ENCODE measurements at regions not wholly inside any gene's neighbourhood (a gene's known extent, or its start where the extent isn't known, plus 50 kb on each side); places are given as distances from the start of the nearest gene placed in this dataset.

DNA sequence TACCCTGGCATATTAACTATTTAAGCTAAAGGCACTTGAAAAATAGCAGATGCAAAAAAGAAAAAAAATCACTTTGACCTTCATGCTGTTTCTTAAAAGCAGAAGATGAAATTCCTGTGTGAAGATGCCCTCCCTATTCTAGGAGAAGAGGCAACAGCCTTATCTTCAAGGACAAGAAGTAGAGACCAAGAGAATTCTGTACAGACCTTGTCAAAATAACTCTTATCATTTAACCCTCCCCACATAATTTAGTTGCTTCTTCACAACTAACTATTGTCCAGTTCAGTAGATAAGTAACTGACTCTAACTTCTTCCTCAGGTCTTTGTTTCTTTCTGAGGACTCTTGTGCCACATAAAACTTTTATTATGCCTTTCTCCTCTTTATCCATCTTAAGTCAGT, 72.0 kb upstream of the MARCHF10 start:
- DNase-seq: no peak

GRCh38 chr17:62876673-62877405, 68.7 kb upstream of the MARCHF10 start:
- DNase-seq: no peak

DNA sequence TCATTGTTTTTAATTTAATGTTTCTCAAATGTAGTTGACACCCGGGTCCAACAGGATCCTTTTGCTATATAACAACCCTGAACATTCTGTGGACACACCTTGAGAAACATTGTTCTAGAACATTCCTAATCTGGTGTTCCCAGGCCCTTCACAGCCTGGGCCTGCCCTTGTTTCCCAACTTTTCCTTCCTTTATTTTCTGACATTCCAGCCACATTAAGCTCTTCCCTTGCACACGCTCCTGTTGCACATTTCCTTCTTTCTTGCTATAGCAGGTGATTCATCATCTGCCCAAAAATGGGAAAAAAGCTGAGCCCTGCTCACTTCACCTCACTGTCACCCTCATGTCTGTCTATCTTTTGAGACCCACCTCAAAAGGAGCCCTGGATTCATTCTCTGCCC, 67.9 kb upstream of the MARCHF10 start:
- DNase-seq: no peak

DNA sequence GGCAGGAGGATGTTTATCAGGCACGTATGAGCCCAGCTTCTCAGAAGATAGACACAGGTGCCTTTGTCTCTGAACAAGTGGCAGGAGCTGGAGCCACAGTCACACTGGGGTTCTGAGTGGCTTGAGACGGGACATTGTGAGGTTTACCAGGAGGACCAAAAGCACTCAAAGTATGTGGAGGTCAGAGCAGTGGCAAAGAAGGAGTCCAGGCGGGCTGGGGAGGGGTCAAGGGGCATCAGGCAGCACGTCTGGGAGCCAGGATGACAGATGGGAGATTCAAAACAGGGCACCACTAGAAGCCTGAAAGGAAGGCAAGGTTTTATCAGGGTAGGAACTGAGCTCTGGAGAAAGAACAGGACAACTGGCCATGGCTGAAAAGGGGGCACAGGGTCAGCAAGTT, 67.2 kb upstream of the MARCHF10 start:
- no peak for DNase-seq

DNA sequence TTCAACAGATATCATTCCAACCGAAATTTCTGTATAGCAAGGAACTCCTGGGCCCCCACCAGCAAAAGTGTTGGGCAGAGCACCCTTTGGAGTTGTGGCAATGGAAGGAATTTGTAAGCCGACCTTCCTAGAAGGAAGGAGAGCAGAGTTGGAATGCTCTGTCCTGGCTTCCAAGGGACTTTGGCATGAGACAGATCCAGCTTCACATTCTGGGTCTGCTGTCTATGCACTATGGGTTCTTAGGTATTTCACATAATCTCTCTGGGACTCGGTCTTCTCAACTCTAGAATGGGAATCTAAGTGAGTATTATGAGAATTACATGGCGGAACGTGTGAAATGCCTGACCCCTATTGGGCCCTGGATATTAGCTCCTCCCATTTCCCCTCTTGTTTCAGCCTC, 63.2 kb upstream of the MARCHF10 start:
- no peak for DNase-seq

GRCh38 chr17:62870552-62870971, 62.4 kb upstream of the MARCHF10 start:
- no peak for DNase-seq

GRCh38 chr17:62870030-62870541, 62.0 kb upstream of the MARCHF10 start:
- peak; percentile 82 to 88 for DNase-seq

DNA sequence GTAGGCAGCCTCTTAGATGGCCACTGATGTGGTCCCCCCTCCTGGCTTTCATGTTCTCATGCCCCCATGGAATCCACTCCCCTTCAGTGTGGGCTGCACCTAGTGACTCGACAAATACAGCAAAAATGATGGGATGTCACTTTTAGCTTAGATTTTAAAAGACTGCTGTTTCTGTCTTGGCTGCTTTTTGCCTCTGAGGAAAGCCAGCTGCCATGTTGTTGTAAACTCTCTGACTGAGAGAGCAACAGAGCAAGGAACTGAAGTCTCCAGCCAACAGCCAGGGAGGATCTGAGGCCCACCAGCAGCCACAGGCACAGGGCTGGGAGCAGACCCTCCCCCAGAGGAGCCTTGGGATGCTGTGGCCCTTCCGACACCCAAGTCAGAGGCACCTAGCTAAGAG, 60.6 kb upstream of the MARCHF10 start:
- no peak for DNase-seq

DNA sequence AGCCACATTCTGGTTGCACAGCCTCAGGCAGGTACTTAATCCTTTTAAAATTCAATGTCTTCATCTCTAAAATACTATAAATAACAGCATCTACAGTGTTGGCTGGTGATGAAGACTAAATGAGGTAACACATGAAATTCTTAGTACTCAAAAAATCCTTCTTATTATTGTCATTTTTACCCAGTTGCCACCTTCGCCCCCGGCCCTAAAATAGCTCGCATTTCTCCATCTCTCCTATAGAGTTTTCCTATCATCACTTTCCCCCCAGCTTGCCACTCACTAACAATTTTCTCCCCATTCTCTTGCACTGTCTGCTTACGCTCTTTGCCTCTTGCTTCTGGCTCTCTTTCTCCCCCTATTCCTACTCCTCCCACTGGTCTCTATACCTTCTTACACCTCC, 59.9 kb upstream of the MARCHF10 start:
- DNase-seq: no peak

- DNase-seq: no peak
Observed at GRCh38 chr17:62867303-62867702, 59.2 kb upstream of the MARCHF10 start.

DNA sequence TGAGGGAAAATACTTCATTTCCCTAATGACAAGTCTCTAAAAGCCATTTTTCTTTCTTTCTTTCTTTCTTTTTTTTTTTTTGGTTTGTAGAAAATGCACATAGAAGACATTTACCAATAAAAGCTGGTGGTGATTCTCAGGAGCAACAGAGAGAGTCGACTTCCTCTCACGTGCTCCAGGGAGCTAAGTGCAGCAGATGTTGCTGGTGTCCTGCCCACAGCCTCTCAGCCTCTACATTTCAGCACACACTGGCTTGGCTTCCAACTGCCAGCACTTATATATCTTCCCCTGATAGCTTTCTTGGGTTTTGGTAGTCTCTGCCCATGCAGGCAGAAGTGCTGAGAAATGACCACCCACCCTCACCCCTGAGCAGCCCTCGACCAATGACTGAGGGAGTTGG, 58.4 kb upstream of the MARCHF10 start:
- no peak for DNase-seq

DNA sequence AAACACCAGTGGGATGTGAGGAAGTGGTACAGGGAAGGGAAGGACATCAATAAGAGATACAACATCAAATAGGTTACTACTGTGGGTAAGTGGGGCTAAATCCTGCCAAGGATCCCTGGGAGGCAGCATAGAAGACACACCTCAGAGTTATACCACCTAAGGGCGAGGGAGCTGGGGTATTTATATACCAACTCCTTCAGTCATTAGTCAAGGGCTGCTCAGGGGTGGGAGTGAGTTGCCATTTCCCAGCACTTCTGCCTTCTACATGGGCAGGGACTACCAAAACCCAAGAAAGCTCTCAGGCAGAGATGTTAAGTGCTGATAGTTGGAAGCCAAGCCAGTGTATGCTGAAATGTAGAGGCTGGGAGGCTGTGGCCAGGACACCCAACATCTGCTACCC, 57.5 kb upstream of the MARCHF10 start:
- no peak for DNase-seq

GRCh38 chr17:62862251-62862650, 54.1 kb upstream of the MARCHF10 start:
- no peak for DNase-seq

DNA sequence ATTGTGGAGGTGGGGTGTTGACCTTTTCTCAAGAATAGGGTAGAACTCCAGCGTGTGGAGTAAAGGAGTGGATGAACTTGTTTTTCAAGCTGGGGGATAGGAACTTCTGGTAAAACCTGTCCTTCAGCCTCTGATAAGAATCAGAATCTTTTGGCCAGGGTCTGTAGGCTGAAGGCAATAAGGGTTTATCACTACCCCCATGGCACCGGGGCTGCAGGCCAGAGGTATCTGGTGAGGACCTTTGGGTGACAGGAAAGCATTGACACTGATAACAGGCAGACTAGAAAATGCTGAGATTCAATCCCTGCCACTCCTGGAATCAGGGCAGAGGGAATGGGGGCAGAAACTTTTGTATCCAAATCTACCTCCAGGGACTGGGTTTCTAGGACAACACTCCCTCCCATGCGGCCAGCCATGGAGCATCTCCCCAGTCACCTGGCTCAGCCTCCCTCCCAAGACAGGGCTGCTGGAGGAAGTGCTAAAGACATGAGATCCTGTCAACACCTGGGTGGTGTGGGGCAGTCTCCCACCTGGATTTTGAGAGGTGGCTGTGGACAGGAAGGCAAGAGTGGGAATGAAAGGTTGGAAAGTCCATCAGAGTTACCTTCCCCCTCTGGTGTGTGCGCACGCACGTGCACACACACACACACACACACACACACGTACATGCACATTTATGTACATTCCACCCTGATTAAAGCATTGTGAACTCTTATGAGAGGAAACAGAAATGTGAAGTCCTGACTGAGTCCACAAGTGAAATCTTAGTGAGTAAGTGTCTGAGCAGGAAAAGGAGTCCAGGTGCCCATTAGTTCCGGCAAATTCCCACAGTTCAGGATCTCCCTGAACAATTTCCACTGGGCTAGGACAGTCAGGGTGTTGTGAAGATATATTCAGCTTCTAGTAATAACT, 53.1 kb upstream of the MARCHF10 start:
- DNase-seq: no peak

- no peak for DNase-seq
Observed at GRCh38 chr17:62859146-62859545, 51.0 kb upstream of the MARCHF10 start.

Measured in NCI-H187 (cell line).